K562 (cell line): ENCODE measurements at regions not wholly inside any gene's neighbourhood (a gene's known extent, or its start where the extent isn't known, plus 50 kb on each side); places are given as distances from the start of the nearest gene placed in this dataset.

ENCODE experiments used
- ATAC-seq: fragments of 200-7000 bp; cut with Tn5 transposase; 3 replicates; pipeline ENCODE4 v1.9.1; 2020; ENCODE audit warnings: moderate library complexity
- BruUV-seq: library from RNA; stranded (reverse); fragments of 400-500 nt; replicated peaks from 2 replicates; lab custom pipeline; 2021; lab: Mats Ljungman, UMichigan
- CTCF ChIA-PET: fragments of 300-600 bp; formaldehyde crosslinking; extraction: SDS; loops from one replicate; lab custom pipeline; 2021; ENCODE audit warnings: low intra/inter-chr PET ratio; lab: Yijun Ruan, JAX
- POLR2A ChIA-PET: fragments of 300-600, 350-650 bp; sonication (Branson Sonifier 250); formaldehyde crosslinking; extraction: SDS; loops from one replicate; lab custom pipeline; 2021; ENCODE audit warnings: antibody characterized with exemption, inconsistent platforms; lab: Yijun Ruan, JAX
- DNase-seq, 4 experiments: peaks; one replicate each; pipeline versions ENCODE4 v3.0.0 to v3.0.0-alpha.2; 2011 to 2018; ENCODE audit warnings: low spot score in 3 of 4, mixed read lengths in 3 of 4; ENCODE audit errors: extremely low read depth in 1 of 4
- FAIRE-seq: peaks from 2 replicates; lab custom pipeline; 2011; peaks lifted over from hg19 to GRCh38; lab: Jason Lieb, UNC
- H2AFZ ChIP-seq: 2 replicates; pipeline ENCODE4 v1.6.0; 2011; ENCODE audit warnings: low read depth, low read length, control low read depth, inconsistent platforms
- H3K27ac ChIP-seq: fragments of 200-600 bp; 3 replicates; pipeline ENCODE4 v1.8.0; 2011; ENCODE audit warnings: low read depth, mild to moderate bottlenecking, control low read depth, inconsistent platforms, low read length, moderate library complexity, mixed read lengths; ENCODE audit errors: extremely low read depth
- H3K27me3 ChIP-seq, 2 experiments: fragments of 300-600 bp in 1 of 2; 2 replicates in 1 of 2; 3 replicates in 1 of 2; pipeline versions ENCODE4 v1.6.0 to v1.8.0; 2011; ENCODE audit warnings: inconsistent platforms in 2 of 2, low read length in 2 of 2, mild to moderate bottlenecking in 1 of 2, mixed read lengths in 1 of 2, moderate library complexity in 1 of 2; ENCODE audit not compliant: control insufficient read depth in 2 of 2, insufficient read depth in 2 of 2
- H3K36me3 ChIP-seq: fragments of 300-600 bp; 3 replicates; pipeline ENCODE4 v1.8.0; 2011; ENCODE audit warnings: mild to moderate bottlenecking, low read length, inconsistent platforms; ENCODE audit not compliant: control insufficient read depth, insufficient read depth
- H3K4me1 ChIP-seq, 2 experiments: fragments of 200-600 bp in 1 of 2; replicated peaks in 1 of 2; 2 replicates in 1 of 2; 3 replicates in 1 of 2; pipeline versions ENCODE4 v1.5.1 to v1.8.0; 2011; ENCODE audit warnings: inconsistent platforms in 2 of 2, low read length in 2 of 2, mild to moderate bottlenecking in 1 of 2, mixed read lengths in 1 of 2, moderate library complexity in 1 of 2; ENCODE audit not compliant: control insufficient read depth in 2 of 2, insufficient read depth in 2 of 2
- H3K4me2 ChIP-seq: 2 replicates; pipeline ENCODE4 v1.6.1; 2011; ENCODE audit warnings: low read length, control low read depth, inconsistent platforms, mixed read lengths; ENCODE audit not compliant: insufficient read depth
- H3K4me3 ChIP-seq: fragments of 200-600 bp; sonication (generic), shearing (Covaris generic); 2 replicates; pipeline ENCODE4 v1.5.1; 2016; ENCODE audit warnings: control low read depth, inconsistent platforms
- H3K79me2 ChIP-seq: fragments of 200-600 bp; 3 replicates; pipeline ENCODE4 v1.8.0; 2011; ENCODE audit warnings: low read length, inconsistent platforms; ENCODE audit not compliant: control insufficient read depth, insufficient read depth
- H3K9ac ChIP-seq, 2 experiments: 2 replicates each; pipeline versions ENCODE4 v1.6.0 to v1.6.1; 2011; ENCODE audit warnings: low read depth in 2 of 2, low read length in 2 of 2, control low read depth in 1 of 2, inconsistent platforms in 1 of 2, mild to moderate bottlenecking in 1 of 2, mixed read lengths in 1 of 2; ENCODE audit not compliant: insufficient read depth in 1 of 2
- H3K9me1 ChIP-seq: one replicate; pipeline ENCODE4 v1.6.0; 2011; ENCODE audit warnings: inconsistent platforms, mild to moderate bottlenecking, low read length, moderate library complexity; ENCODE audit not compliant: control insufficient read depth, insufficient read depth
- H3K9me3 ChIP-seq: replicated peaks from 2 replicates; pipeline ENCODE4 v1.5.1; 2011; ENCODE audit warnings: low read depth, low read length, inconsistent platforms; ENCODE audit not compliant: control insufficient read depth, insufficient read depth
- H4K20me1 ChIP-seq: replicated peaks from 2 replicates; pipeline ENCODE4 v1.6.1; 2011; ENCODE audit warnings: low read length, inconsistent platforms, mixed read lengths; ENCODE audit not compliant: control insufficient read depth, insufficient read depth
- DIDO1 ChIP-seq: fragments of 450-650 bp; IDR thresholded peaks from 2 replicates; pipeline ENCODE4 v1.6.1; 2016; ENCODE audit warnings: low read depth, missing biosample characterization, missing genetic modification characterization
- FOXK1 ChIP-seq: sonication (generic); formaldehyde crosslinking; IDR thresholded peaks from 2 replicates; pipeline ENCODE4 v1.8.0; 2022; ENCODE audit warnings: missing genetic modification reagents, mild to moderate bottlenecking, borderline replicate concordance
- HNRNPUL1 ChIP-seq: fragments of 200-400 bp; formaldehyde crosslinking; IDR thresholded peaks from 2 replicates; pipeline ENCODE4 v1.6.1; 2017; ENCODE audit warnings: low read length
- NFATC3 ChIP-seq: fragments of 450-650 bp; IDR thresholded peaks from 2 replicates; pipeline ENCODE4 v1.6.1; 2017; ENCODE audit warnings: mild to moderate bottlenecking
- POLR2H ChIP-seq: IDR thresholded peaks from 2 replicates; pipeline ENCODE4 v1.6.1; 2016; ENCODE audit warnings: missing genetic modification characterization, low read depth, mild to moderate bottlenecking, control low read depth, missing compliant biosample characterization, moderate library complexity
- ZC3H11A ChIP-seq: IDR thresholded peaks from 2 replicates; pipeline ENCODE4 v1.6.1; 2012; ENCODE audit warnings: low read depth, low read length, improper control_type of control experiment
- ZNF444 ChIP-seq: fragments of 250-450 bp; sonication (Bioruptor Pico); IDR thresholded peaks from 2 replicates; pipeline ENCODE4 v1.4.0; 2020; ENCODE audit warnings: mild to moderate bottlenecking, moderate library complexity
- WGBS: fragments of 100-300 bp; shearing (Covaris generic); methylation state at CpG from one replicate; pipeline ENCODE4 v1.1.6; 2016; ENCODE audit warnings: low coverage, mixed read lengths; ENCODE audit not compliant: insufficient coverage; ENCODE audit errors: missing lambda C conversion rate; 5-methylcytosine and 5-hydroxymethylcytosine counted together
- in situ Hi-C: fragments of 300-500 bp; cut with MboI; formaldehyde crosslinking; loops from 4 replicates; pipeline ENCODE4 v1.15.0; 2018; ENCODE audit warnings: inconsistent platforms, mixed read lengths
- intact Hi-C: fragments of 100-400 bp; cut with micrococcal nuclease; formaldehyde crosslinking; loops from 2 replicates; pipeline ENCODE4 v1.14.2; 2022
- TF ChIP-seq, protein P1 (sequence below): sonication (generic); formaldehyde crosslinking; IDR thresholded peaks from 2 replicates; pipeline ENCODE4 v1.8.0; 2023; ENCODE audit warnings: mild to moderate bottlenecking, missing genetic modification reagents
- TF ChIP-seq, protein P2 (sequence below): fragments of 250-450 bp; sonication (Bioruptor Pico); IDR thresholded peaks from 2 replicates; pipeline ENCODE4 v1.4.0; 2020; ENCODE audit warnings: mild to moderate bottlenecking, moderate library complexity

DNA sequence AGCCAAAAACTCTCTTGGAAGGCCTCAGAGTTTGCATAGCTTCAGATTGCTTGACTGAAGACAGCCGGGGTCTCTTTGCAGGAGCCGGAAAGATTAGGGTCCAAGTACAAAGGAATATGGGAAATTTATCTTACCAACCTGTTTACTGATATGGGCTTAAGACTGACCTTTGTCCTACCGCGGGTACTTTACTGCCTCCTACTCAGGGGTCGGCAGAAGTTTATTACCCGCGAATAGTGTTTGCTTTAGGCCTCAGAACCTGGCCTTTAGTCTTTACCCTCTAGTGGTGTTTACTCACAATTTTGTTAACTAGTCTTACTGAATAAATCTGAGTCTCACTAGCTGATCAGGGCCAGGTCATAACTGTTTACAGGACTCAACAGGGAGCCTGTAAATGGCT lies 765.4 kb upstream of the SPRY2 start:
- ATAC-seq, result no peak
- H2AFZ ChIP-seq, result no peak overlapping the region
- no peaks in the 10 kb centered on the region for H3K9me3 ChIP-seq
- in situ Hi-C loops (no loop called here), intact Hi-C loops (no loop called here)
- no peak for DNase-seq
- H3K4me3 ChIP-seq, result no peak overlapping the region
- WGBS, result 4% methylated on average over 7 of the region's 7 CpGs
- no peak overlapping the region for H3K4me2 ChIP-seq
- no peaks in the 10 kb centered on the region for H4K20me1 ChIP-seq
- POLR2A ChIA-PET, result no interaction called here
- H3K4me1 ChIP-seq, result no peaks in the 10 kb centered on the region
- no peaks in the 10 kb centered on the region for H3K9me1 ChIP-seq
- no peak overlapping the region for H3K27ac ChIP-seq
- FAIRE-seq, result no peak
- no peak overlapping the region for H3K9ac ChIP-seq
- no peaks in the 10 kb centered on the region for H3K36me3 ChIP-seq
- no peaks in the 10 kb centered on the region for H3K27me3 ChIP-seq
- BruUV-seq, result no TSS peak
- TF ChIP-seq FOXK1 (CRISPR knock-in tag) (no peak), ZNF444 (CRISPR knock-in tag) (no peak), NFATC3 (no peak), HNRNPUL1 (no peak), ZC3H11A (no peak), POLR2H (tag) (no peak), DIDO1 (no peak)
- TF ChIP-seq, protein P1, sequence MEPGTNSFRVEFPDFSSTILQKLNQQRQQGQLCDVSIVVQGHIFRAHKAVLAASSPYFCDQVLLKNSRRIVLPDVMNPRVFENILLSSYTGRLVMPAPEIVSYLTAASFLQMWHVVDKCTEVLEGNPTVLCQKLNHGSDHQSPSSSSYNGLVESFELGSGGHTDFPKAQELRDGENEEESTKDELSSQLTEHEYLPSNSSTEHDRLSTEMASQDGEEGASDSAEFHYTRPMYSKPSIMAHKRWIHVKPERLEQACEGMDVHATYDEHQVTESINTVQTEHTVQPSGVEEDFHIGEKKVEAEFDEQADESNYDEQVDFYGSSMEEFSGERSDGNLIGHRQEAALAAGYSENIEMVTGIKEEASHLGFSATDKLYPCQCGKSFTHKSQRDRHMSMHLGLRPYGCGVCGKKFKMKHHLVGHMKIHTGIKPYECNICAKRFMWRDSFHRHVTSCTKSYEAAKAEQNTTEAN, result no peak
- TF ChIP-seq, protein P2, sequence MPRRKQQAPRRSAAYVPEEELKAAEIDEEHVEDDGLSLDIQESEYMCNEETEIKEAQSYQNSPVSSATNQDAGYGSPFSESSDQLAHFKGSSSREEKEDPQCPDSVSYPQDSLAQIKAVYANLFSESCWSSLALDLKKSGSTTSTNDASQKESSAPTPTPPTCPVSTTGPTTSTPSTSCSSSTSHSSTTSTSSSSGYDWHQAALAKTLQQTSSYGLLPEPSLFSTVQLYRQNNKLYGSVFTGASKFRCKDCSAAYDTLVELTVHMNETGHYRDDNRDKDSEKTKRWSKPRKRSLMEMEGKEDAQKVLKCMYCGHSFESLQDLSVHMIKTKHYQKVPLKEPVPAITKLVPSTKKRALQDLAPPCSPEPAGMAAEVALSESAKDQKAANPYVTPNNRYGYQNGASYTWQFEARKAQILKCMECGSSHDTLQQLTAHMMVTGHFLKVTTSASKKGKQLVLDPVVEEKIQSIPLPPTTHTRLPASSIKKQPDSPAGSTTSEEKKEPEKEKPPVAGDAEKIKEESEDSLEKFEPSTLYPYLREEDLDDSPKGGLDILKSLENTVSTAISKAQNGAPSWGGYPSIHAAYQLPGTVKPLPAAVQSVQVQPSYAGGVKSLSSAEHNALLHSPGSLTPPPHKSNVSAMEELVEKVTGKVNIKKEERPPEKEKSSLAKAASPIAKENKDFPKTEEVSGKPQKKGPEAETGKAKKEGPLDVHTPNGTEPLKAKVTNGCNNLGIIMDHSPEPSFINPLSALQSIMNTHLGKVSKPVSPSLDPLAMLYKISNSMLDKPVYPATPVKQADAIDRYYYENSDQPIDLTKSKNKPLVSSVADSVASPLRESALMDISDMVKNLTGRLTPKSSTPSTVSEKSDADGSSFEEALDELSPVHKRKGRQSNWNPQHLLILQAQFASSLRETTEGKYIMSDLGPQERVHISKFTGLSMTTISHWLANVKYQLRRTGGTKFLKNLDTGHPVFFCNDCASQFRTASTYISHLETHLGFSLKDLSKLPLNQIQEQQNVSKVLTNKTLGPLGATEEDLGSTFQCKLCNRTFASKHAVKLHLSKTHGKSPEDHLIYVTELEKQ (CRISPR knock-in tag), result no peak
- no peaks in the 10 kb centered on the region for H3K79me2 ChIP-seq
- CTCF ChIA-PET, result no interaction called here
